LoVo (cell line): ENCODE measurements at regions not wholly inside any gene's neighbourhood (a gene's known extent, or its start where the extent isn't known, plus 50 kb on each side); places are given as distances from the start of the nearest gene placed in this dataset.

Experiments
- DNase-seq: peaks from one replicate; pipeline ENCODE4 v3.0.0-alpha.2; 2016; ENCODE audit warnings: low spot score

DNA sequence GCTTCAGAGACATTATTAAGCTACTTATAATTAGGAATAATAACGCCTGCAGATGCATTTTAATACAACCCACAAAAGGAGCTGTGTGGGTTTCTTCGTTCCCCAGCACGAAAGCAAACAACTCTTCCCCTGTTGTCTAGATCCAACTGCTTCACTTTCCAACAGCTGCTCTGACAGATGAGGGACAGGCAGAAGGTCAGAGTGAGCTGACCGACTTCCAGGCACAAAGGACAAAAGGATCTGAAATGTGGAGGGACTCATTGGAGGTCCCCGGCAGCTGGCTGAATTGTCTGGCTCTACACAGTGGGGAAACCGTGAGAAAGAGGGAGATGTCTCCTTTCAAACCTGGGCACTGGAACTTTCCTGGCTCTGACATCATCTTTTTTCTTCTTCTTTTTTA lies 79.1 kb upstream of the ALDH1B1 start:
- DNase-seq: no peak

DNA sequence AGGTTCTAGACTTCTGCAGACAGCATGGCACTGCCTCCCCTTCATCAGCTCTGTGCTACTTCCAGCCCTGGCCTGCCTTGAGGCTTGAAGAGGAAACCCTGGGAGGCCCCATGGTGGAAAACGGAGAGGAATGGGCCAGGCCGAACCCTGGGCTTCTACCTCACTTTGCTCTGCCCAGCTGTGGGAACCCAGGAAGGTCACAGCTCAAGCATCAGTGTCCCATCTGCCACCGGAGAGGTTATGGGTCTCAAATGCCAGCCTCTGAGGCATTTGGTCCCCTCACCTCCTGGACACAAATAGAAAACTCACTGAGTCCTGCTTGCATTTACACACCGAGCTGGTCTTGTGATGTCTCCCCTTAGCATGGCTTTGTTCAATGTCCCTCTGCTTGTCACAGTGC lies 80.1 kb upstream of the ALDH1B1 start:
- DNase-seq: no peak

DNA sequence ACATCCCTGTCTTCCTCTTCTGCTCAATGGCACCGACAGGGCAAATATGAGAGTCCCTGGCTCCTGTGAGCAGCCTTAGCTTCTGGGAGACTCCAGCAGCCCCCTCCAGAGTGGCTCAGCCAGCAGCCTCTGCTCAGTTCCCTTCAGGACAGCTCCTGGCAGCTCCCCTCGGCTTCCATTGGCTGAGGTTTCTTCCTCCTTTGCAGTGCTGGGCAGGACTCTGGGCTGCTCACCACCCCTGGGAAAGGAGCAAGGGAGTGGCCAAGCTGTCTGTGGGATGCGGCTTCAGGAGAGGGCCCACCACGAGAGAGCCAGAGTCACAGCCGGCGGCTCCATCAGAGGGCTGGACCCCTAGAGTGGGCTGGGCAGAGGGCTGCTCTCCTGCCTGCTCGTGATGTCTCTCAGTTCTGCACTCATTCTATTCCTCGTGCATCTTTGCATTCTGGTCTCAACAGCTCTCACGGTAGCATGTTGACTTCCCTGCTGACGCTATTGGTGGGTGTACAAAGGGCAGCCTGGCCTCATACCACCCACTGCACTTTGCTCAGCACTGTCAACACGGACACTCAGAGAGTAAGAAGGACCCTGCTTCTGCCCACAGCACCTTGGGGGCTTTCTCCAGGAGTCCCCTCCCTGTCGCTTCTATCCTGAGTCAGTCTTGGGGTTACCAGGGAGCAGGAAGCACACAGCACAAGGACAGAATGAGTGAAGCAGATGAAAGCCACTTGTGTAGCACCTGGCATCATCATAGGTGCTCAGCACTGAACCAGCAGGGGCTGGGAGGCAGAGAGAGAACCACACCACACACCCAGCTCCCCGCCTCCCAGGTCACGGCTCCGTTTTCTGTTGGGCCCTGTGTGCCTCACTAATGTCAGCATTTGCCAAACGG lies 80.9 kb upstream of the ALDH1B1 start:
- DNase-seq: no peak

DNA sequence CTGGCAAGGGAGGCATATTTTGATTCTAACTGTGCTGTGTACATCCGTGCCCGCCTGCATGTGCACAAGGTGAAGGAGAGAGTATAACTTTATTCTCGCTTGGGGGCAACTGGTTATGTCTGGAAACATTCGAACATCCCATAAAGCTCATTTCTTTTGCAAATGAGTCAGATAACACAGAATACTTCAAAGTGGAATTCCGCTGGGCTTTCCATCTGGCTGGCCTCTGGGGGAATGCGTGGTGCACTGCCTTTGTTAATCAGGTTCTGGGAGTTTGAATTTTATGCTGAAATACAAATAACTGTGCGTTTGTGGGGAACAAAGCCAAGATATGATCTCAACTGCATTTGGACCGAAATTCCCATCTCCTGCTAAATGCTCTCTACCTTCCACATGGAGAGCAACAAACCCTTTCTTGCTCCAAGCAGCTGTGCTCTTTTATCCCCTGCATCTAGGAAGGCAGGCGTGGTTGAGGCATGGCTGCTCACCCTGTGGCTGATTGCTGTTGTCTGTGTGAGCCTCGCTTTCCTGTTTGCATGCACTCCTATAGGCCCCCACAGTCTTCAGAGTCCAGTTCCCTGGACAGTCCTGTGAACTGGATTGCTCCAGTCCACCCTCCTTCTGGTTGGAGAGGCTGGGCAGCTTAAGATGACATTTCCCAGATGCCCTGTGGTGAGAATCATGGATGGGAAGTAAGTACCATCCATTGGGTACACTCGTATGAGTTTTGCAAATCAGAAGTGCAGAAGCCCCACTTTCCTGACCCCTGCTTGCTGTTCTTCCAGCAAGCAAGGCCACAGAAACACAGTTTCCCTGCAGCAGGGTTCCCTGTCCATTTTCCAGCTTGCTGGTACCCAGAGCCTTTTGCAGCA lies 82.9 kb upstream of the ALDH1B1 start:
- DNase-seq: no peak

DNA sequence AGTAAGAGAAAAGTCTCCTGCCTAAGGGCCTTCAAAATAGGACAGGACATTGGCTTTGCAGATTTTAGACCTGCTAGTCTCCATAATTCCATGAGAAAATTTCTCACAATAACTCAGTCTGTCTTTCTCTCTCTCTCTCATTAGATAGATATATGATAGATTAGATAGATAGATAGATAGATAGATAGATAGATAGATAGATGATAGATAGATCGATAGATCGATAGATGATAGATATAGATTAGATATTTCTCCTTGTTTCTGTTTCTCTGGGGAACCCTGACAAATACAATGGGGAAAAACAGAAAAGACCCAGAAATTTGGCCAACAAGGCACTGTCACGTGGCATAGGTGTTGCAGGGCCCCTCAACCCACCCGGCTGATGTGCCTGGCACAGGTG lies 84.4 kb upstream of the ALDH1B1 start:
- no peak for DNase-seq

DNA sequence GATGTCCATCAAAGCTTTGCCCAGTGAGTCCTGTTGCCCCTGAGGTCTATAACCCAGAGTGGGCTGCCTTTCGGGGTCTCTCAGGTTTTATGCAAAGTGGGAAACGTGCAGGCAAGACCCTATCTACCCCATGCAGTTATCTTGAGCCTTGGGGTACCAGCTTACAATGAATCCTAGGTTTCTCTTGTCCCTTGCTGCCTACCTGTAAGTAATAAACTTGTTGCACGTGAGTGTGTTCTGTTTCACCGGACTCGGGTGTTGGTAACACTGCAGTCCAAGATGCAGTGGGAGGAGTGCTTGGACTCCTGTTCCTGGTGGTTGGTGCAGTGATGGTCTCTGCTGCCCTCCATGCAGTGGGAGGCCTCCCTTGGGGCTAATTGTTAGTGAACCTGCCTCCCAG lies 85.6 kb upstream of the ALDH1B1 start:
- DNase-seq: no peak

DNA sequence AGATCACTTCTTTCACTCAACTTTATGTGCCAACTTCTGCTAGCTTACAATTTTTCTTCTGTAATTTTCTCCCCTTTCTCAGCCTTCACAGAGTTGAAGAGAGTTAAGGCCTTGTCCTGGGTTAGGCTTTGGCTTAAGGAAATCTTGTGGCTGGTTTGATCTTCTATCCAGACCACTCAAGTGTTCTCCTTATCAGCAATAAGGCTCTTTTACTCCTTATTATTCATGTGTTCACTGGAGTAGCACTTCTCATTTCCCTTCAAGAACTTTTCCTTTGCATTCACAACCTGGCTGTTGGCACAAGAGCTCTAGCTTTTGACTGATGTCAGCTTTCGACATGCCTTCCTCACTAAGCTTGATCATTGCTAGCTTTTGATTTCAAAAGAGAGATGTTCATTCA lies 86.9 kb upstream of the ALDH1B1 start:
- DNase-seq: no peak

DNA sequence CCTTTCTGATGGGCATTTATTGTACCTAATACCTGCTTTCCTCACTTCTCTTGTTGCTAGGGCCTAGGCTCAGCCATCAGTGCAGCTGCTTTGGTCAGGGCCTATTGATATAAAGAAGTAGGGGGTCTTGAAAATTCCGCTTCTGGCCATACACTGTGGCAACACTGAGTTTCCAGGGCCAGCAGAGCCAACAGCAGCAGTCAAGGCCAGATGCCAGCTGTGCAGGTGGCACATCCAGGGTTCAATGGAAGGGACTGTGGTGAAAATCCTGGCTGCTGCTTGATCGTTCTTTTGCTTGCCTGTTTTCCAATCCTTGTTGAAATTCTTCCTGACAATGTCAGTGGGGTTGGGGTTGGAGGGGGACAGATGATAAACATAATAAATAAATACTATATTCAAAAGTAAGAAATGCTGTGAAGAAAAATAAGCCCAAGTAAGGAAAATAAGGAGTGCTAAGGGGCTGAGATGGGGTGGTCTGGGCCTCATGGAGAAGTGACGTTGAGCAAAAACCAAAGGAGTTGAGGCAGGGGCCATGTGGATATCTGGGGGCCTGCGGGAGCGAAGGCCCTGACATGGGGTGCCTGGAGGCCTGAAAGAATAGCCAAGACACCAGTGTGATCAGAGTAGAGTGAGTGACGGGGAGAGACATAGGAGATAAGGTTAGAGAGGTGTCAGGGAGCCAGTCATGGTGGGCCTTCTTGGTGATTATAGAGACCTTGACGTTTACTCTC lies 91.0 kb upstream of the ALDH1B1 start:
- DNase-seq: no peak

DNA sequence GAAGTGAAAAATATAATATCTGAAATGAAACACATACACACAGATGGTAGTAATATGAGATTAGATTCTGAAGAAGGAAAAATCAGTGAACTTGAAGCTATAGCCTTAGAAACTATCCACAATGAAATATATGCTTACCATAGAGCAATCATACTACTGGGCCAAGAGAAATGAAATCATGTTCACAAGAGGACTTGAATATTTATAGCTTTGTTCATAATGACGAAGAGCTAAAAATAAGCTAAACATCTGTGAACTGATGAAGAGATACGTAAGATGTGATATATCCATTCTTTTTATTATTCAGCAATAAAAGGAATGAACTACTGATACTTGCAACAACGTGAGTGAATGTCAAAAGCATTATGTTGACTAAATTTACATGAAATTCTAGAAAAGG lies 92.6 kb upstream of the ALDH1B1 start:
- DNase-seq: no peak

DNA sequence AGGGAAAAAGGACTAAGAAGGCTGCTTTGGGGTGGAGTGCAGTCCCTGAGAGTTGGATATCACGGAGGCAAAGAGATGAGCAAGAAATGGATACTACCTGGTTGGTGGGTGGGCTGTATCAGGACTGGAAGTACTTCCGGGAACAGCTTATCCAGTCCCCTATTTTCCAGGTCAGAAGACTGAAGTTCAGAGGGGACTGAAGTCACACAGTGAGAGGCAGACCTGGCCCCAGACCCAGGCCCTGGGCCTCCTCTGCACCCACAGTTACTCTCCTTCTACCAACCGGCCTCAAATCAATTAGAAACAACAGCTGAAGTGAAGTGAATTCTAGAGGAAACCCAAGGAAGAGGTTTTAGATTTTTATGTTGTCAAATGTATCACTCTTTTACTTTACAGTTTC lies 93.6 kb upstream of the ALDH1B1 start:
- no peak for DNase-seq

DNA sequence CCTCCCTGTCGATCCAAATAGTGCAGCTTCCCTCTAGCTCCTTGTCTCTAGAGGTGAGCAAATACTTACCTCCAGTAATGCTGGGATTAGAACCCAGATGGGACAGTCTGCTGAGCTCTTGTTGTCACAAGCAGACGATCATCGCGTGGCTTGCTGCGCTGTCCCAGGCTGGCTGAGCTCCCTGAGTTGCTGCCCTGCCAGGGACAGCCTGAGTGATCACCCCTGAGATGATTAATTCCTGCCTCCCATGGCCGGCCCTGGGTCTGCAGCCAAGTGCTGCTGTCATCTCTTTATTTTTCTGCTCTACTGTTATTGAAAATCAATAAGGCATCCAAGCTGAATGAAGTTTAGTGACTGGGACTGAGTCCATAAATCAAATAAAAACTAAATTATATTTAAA lies 94.0 kb upstream of the ALDH1B1 start:
- DNase-seq: no peak

DNA sequence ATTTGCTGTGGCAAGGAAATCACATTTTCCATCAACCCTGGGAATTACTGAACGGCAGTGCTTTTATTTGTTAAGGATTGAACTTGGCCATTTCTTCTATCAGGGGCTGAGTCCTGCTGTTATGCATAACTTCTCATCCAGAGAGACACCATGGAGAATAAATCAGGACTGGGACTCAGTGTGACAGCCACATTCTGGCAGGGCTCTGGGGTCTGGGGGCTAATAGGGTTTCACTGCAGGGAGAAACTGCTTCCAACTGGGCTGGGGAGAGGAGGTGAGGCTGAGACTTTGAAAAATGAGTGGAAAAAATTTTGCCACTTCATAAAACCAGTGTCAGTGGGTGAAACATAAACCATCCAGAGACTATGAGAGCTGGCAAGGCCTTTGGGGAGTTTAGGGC lies 95.7 kb upstream of the ALDH1B1 start:
- DNase-seq: no peak

DNA sequence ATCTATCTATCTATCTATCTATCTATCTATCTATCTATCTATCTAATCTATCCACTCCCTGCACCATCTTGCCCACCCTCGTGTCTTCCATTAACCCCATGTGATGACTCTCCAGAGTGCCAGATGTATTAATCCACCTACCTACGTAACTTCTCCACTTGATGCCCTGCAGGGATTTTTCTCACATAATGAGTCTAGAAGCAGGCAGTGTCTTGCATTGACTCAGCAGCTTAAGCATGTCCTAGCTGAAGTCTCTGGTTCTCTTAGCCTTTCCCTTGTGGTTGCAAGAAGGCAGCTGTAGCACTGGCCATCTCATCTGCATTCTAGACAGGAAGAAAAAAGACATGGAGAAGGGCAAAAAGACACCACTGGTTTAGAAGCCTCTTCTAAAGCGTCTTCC lies 96.7 kb upstream of the ALDH1B1 start:
- DNase-seq: no peak

DNA sequence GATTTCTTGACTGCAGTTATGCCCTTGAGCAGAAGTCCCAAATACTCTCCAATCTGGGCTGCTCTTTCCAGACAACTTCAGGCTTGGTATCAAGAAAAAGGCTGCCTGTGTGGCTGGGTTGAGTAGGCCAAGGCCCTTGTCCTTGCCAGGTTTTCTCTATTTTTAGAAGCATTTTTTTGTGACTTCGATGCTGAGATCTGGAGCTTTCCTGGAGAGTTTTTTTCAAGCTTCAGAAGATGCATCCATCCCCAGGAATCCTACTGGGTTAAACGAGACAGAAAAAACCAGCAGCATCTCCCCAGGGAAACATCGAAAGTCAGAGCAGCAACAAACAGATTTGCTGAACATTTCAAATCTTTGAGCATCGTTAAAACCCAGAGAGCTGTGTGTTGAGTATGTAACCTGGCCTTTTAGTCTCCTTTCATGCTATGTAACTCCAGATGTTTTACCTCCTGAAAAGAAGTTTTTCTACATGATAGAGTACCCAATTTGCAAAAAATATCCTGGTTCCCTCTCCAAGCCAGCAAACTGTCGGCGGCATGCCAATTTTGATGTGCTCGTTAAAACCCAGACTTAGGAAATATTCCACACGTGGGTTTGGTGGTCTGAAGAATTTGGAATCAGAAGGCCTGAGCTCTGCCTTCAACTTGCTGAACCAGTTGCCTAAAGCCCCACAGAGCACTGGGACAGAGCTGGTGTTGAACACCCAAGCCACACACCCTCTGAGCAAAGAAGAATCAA lies 98.1 kb upstream of the ALDH1B1 start:
- no peak for DNase-seq

DNA sequence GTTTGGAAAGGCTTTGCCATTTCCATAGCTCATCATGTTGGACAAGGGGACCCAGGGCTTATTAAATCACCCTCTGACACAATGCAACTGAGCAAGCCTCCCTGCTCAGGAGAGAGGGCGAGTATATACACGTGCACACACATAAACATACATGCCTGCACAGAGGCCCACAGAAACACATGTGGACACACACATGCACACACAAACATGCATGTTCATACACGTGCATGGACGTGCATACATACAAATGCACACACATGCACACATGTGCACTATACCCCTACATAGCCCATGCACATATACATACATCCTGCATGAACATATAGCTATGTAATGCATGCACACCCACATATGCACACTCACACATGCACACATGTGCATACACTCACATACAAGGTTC lies 99.5 kb upstream of the ALDH1B1 start:
- no peak for DNase-seq

DNA sequence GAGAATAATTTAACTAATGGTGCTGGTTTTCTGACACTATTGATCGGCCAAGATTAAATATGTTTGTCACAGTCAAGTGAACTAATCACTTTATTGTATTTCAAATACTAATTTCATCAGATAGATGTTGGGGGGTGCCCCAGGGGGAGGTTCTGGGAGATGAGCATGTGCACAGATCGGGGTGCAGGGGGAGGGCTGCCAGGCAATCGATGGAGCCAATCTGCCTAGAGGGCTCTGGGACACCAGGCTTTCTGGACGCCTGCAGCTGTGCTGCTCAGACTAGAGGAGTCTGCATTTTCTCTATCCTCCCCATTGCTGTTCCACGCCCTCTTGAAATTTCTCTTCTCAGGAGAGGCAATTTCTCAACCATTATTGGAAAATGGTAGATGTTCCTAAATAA lies 100.0 kb upstream of the ALDH1B1 start:
- no peak for DNase-seq

DNA sequence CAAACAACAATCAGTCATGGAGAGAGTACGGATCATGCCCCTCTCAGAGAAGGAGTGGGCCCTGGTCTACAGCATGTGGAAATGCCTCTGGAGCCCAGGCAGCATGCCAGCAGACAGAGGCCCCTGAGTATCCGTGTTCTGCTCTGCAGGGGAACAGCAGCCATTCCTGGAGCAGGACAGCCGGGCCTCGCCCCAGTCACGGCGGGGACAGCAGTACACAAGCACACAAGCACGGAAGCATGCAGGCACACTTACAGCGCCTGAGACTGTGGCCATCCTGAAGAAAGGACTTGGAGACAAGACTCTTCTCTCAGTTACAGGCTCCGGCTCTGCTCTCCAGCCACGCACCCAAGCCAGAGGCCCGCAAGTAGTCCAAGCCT lies 102.6 kb upstream of the ALDH1B1 start:
- no peak for DNase-seq

DNA sequence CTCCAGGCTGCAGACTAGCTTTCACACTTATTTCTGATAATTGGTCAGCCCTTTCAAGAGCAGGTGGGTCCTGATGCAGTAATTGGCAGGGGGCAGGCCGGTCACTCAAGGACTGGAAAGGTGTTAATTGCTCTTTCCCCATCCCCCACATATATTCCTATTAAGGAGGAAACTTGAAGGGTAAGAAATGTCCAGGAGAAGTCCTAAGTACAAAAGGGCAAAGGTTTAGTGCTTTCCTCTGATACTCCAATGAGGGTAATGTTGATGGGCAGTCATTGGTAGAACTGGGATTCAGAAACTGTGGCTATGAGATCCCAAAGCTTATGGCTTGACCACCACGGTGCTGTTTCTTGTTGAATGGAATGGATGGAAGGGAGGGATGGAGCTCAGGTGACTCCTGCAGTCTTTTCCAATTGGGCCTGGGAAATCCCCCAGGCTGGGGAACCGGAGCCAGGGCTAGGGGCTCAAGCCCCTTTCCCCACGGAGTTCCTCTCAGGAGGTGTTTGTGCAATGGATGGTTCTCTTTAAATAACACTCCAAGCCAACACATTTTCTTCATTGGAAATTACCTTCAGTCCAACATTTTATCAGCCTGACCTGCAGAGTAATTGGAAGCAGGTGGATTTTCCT lies 103.2 kb upstream of the ALDH1B1 start:
- no peak for DNase-seq

DNA sequence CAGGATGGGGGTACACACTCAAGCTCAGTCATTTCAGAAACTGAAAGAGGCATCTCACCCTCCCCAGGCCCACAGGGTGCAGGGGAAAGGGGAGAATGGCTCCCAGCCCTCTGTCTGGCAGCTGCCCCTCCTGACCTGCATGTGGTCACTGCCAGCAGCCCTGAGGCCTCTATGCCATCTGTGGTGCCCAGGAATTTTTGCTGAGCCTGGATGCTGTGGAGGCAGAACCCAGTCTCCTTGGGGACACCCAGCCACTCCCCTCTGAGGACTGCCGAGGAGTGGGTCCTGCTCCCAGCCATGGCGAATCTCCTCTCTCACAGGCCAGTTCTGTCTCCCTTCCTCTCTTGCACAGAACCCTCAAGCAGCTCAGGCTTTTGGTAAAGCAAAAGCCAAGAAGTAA lies 104.0 kb upstream of the ALDH1B1 start:
- no peak for DNase-seq

DNA sequence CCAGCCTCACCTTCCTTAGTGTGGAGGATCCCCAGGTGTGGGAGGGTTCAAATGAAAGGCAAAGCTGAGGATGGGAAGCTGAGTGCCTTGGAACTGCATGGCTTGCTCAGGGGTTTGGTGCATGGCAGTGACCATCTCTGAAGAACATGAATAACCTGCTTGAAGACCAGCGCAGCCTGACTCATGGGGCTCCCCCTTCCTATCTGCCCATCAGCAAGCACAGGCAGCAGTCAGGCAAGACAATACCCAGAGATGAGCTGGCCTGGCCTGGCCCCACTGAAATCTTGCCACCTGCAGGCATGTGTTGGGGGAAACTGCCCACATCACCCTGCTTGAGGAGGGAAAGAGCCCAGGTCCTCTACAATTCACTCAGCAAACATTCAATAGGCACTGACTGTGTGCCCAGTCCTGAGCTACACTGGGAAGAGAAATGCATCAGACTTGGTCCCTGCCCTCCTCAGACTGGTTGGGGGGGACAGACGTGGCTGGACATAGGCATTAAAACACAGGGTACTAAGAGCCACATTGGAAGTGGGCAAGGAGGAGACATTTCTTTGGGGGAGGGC lies 105.0 kb upstream of the ALDH1B1 start:
- DNase-seq: no peak

DNA sequence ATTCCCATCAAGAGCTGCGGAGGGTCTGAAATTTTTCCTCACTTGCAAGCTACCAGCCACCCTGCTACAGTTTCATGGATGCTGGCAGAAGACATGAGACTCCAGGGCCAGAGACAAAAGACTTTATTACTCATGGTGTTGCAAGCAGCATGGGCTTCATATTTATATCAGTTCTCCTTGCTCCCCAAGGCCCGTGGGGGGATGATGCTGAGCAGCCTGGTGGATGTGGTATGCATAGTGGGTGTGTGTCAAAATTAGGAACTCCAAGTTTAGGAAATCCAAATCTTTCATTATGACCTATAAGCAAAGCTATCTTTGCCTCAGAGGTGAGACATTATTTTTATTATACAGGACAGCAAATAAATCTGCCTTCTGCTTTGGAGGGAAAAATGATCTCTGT lies 105.7 kb upstream of the ALDH1B1 start:
- no peak for DNase-seq
